DND-41 (cell line): ENCODE measurements at regions not wholly inside any gene's neighbourhood (a gene's known extent, or its start where the extent isn't known, plus 50 kb on each side); places are given as distances from the start of the nearest gene placed in this dataset.
"Not testable (repeated sequence)": the region's sequence is repeated elsewhere in the genome, so short reads cannot be mapped to it uniquely, and the experiment has no call there.

Experiments used
- EZH2 ChIP-seq: IDR thresholded peaks from 3 replicates; pipeline ENCODE4 v1.6.1; 2012; ENCODE audit warnings: borderline replicate concordance, low read depth, mild to moderate bottlenecking, moderate library complexity, low read length, inconsistent platforms; ENCODE audit not compliant: severe bottlenecking
- TF ChIP-seq, protein P1 (sequence below): IDR thresholded peaks from 2 replicates; pipeline ENCODE4 v1.5.1; 2012; ENCODE audit warnings: borderline replicate concordance, low read length, moderate library complexity, mild to moderate bottlenecking; ENCODE audit not compliant: poor library complexity, severe bottlenecking; ENCODE audit errors: extremely low read depth

DNA sequence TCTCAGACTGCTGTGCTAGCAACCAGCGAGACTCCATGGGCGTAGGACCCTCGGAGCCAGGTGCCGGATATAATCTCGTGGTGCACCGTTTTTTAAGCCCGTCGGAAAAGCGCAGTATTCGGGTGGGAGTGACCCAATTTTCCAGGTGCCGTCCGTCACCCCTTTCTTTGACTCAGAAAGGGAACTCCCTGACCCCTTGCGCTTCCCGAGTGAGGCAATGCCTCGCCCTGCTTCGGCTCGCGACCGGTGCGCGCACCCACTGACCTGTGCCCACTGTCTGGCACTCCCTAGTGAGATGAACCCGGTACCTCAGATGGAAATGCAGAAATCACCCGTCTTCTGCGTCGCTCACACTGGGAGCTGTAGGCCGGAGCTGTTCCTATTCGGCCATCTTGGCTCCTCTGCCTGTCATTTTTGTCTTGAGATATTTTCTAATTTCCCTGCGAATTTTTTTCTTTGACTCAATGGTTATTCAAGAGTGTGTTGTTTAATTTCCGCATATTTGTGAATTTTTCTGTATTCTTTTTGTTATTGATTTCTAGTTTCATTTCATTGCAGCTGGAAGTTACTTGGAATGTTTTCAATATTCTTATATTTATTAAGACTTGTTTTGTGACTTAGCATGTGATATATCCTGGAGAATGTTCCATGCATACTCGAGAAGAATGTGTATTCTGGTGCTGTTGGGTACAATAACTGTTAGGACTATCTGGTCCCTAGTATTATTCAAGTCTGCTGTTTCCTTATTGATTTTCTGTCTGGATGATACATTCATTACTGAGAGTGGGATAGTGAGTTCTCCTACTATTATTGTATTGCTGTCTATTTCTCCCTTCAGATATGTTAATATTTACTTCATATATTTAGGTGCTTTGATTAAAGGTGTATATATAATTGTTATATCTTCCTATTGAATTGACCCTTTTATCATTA is 125.3 kb upstream of the ASB18 start:
- TF ChIP-seq, protein P1, sequence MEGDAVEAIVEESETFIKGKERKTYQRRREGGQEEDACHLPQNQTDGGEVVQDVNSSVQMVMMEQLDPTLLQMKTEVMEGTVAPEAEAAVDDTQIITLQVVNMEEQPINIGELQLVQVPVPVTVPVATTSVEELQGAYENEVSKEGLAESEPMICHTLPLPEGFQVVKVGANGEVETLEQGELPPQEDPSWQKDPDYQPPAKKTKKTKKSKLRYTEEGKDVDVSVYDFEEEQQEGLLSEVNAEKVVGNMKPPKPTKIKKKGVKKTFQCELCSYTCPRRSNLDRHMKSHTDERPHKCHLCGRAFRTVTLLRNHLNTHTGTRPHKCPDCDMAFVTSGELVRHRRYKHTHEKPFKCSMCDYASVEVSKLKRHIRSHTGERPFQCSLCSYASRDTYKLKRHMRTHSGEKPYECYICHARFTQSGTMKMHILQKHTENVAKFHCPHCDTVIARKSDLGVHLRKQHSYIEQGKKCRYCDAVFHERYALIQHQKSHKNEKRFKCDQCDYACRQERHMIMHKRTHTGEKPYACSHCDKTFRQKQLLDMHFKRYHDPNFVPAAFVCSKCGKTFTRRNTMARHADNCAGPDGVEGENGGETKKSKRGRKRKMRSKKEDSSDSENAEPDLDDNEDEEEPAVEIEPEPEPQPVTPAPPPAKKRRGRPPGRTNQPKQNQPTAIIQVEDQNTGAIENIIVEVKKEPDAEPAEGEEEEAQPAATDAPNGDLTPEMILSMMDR: not testable (repeated sequence)
- TF ChIP-seq EZH2: not testable (repeated sequence)
